ENCODE measurements at regions not wholly inside any gene's neighbourhood (a gene's known extent, or its start where the extent isn't known, plus 50 kb on each side); places are given as distances from the start of the nearest gene placed in this dataset.

DNA sequence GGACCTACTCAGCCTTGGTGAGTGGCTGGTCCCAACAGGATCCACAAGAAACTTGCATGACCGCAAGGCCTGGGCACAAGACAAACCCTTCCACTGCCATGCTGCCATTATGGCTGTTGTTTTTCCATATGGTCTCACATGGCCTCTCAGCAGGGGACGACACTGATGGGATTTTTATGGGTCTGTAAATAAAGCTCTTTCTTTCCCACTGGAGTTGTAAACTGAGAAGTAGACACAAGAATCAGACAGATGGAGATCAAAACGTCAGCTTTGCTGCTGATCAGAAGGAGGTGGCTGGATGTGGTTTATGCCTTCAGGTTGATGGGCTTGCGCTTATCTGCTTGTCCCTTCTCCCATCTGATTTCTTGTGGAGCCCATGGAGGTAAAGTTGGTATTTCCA, 138.1 kb upstream of the KCNJ6 start:
- Histone ChIP-seq H3K36me3 (ENCODE audit: control insufficient read depth, insufficient read depth, low read length) (no peaks in the 10 kb centered on the region), H3K4me3 (ENCODE audit: low read depth in 2 of 2, low read length in 2 of 2) (no peak overlapping the region), H3K27ac (ENCODE audit: low read length) (no peak overlapping the region), H3K27me3 (ENCODE audit: control insufficient read depth, insufficient read depth, low read length) (no peaks in the 10 kb centered on the region), H3K9me3 (ENCODE audit: control insufficient read depth, insufficient read depth, low read depth, low read length) (no peaks in the 10 kb centered on the region), H3K4me1 (ENCODE audit: control insufficient read depth, insufficient read depth, low read length) (no peaks in the 10 kb centered on the region)
- intact Hi-C loops (cut with micrococcal nuclease; ENCODE audit: unreplicated experiment), result no loop called here
- in situ Hi-C loops (cut with HindIII; ENCODE audit: low pct_unique_long_range_greater_than_20kb, low sequenced_read_pairs), result no loop called here
- POLR2A ChIA-PET, result no interaction called here
- no peak for DNase-seq (ENCODE audit: low read depth, low spot score)
- no peak for ATAC-seq
- CTCF ChIA-PET, result no interaction called here
- BruUV-seq (replicated peaks), result no TSS peak
- TF ChIP-seq POLR2AphosphoS5 (IDR thresholded peaks at IDR 0.05; ENCODE audit: low read depth, low read length) (no peak), TCF7L2 (IDR thresholded peaks at IDR 0.05; ENCODE audit: low read depth, low read length) (no peak), SIN3A (IDR thresholded peaks at IDR 0.05; ENCODE audit: borderline replicate concordance, insufficient read depth, low read depth, low read length) (no peak), REST (IDR thresholded peaks at IDR 0.05; ENCODE audit: insufficient read depth in 1 of 2, low read depth in 2 of 2, low read length in 1 of 2) (no peak)
- TF ChIP-seq, protein P1, sequence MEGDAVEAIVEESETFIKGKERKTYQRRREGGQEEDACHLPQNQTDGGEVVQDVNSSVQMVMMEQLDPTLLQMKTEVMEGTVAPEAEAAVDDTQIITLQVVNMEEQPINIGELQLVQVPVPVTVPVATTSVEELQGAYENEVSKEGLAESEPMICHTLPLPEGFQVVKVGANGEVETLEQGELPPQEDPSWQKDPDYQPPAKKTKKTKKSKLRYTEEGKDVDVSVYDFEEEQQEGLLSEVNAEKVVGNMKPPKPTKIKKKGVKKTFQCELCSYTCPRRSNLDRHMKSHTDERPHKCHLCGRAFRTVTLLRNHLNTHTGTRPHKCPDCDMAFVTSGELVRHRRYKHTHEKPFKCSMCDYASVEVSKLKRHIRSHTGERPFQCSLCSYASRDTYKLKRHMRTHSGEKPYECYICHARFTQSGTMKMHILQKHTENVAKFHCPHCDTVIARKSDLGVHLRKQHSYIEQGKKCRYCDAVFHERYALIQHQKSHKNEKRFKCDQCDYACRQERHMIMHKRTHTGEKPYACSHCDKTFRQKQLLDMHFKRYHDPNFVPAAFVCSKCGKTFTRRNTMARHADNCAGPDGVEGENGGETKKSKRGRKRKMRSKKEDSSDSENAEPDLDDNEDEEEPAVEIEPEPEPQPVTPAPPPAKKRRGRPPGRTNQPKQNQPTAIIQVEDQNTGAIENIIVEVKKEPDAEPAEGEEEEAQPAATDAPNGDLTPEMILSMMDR (IDR thresholded peaks at IDR 0.05), result no peak

- BruUV-seq (replicated peaks), result no TSS peak
- no peak for DNase-seq (ENCODE audit: low read depth, low spot score)
- no peak for ATAC-seq
These were observed 140.2 kb upstream of the KCNJ6 start for GRCh38 chr21:38056481-38056880.

More at GRCh38 chr21:38056481-38056880, 140.2 kb upstream of the KCNJ6 start:
- in situ Hi-C loops (cut with HindIII; ENCODE audit: low pct_unique_long_range_greater_than_20kb, low sequenced_read_pairs) (no loop called here), intact Hi-C loops (cut with micrococcal nuclease; ENCODE audit: unreplicated experiment) (no loop called here)
- TF ChIP-seq REST (IDR thresholded peaks at IDR 0.05; ENCODE audit: insufficient read depth in 1 of 2, low read depth in 2 of 2, low read length in 1 of 2), result no peak
- TF ChIP-seq SIN3A (IDR thresholded peaks at IDR 0.05; ENCODE audit: borderline replicate concordance, insufficient read depth, low read depth, low read length), result no peak
- POLR2A ChIA-PET, result no interaction called here
- Histone ChIP-seq H3K4me3 (ENCODE audit: low read depth in 2 of 2, low read length in 2 of 2) (no peak overlapping the region), H3K27me3 (ENCODE audit: control insufficient read depth, insufficient read depth, low read length) (no peaks in the 10 kb centered on the region), H3K27ac (ENCODE audit: low read length) (no peak overlapping the region), H3K36me3 (ENCODE audit: control insufficient read depth, insufficient read depth, low read length) (no peaks in the 10 kb centered on the region), H3K4me1 (ENCODE audit: control insufficient read depth, insufficient read depth, low read length) (no peaks in the 10 kb centered on the region), H3K9me3 (ENCODE audit: control insufficient read depth, insufficient read depth, low read depth, low read length) (no peaks in the 10 kb centered on the region)
- CTCF ChIA-PET, result no interaction called here
